Pancreas (tissue), 10 donors: ENCODE measurements at regions not wholly inside any gene's neighbourhood (a gene's known extent, or its start where the extent isn't known, plus 50 kb on each side); places are given as distances from the start of the nearest gene placed in this dataset.

ENCODE experiments used
- ATAC-seq, 4 donors: fragments of 200-7000 bp; cut with Tn5 transposase; one replicate each; pipeline versions ENCODE4 v1.8.0 to v1.9.1; 2020; ENCODE audit warnings: mild to moderate bottlenecking in 4 of 4, moderate library complexity in 4 of 4
- DNase-seq, 6 donors: peaks; one replicate each; pipeline ENCODE4 v3.0.0-alpha.2; 2020
- FAIRE-seq: peaks from 2 replicates; lab custom pipeline; 2012; peaks lifted over from hg19 to GRCh38; lab: Jason Lieb, UNC
- H3K27ac ChIP-seq, 4 donors: fragments of 200-600 bp; sonication (generic); 1 replicate in 3 of 4; 2 replicates in 1 of 4; pipeline versions ENCODE4 v1.5.0 to v1.8.0; 2020
- H3K27me3 ChIP-seq, 4 donors: fragments of 200-600 bp; one replicate each; pipeline ENCODE4 v1.8.0; 2021
- H3K36me3 ChIP-seq, 3 donors: fragments of 200-600 bp; sonication (generic) in 1 of 3; one replicate each; pipeline versions ENCODE4 v1.5.0 to v1.8.0; 2020 to 2021
- H3K4me1 ChIP-seq, 3 donors: fragments of 200-600 bp; one replicate each; pipeline ENCODE4 v1.8.0; 2021
- H3K4me3 ChIP-seq, 4 donors: fragments of 200-600 bp; sonication (generic) in 2 of 4; one replicate each; pipeline versions ENCODE4 v1.5.0 to v1.8.0; 2020 to 2021
- H3K9me3 ChIP-seq, 4 donors: fragments of 200-600 bp; one replicate each; pipeline ENCODE4 v1.8.0; 2021
- WGBS, 2 donors: extraction: QIAGEN DNeasy Blood & Tissue Kit; methylation state at CpG; one replicate each; pipeline ENCODE4 v1.1.7; 2013; 5-methylcytosine and 5-hydroxymethylcytosine counted together
- intact Hi-C, 3 donors: fragments of 100-400 bp; cut with DNase I; formaldehyde crosslinking; loops; one replicate each; pipeline versions ENCODE4 v1.11.1 to v1.14.2; 2022
- TF ChIP-seq, protein P1 (sequence below), 4 donors: fragments of 200-600 bp; sonication (generic) in 3 of 4; IDR thresholded peaks; one replicate each; pipeline versions ENCODE4 v1.5.0 to v1.8.0; 2021; ENCODE audit warnings: antibody characterized with exemption in 4 of 4
- donor health status: healthy with polysubstance abuse.
- donor health status: DM: no; HTN: no; CAD: no; lungs with moderate emphysema.
- donor health status: DM: no; HTN: no; CAD: no.
- donor health status: control.
- donor health status: control.
- donor health status: Bipolar disorder and iron deficiency.
- donor health status: DM: yes; HTN: yes; CAD: no.
- donor health status: DM: no; HTN: no; CAD: no.
- donor health status: DM: no; HTN: no; CAD: no.
- donor health status: DM: yes; HTN: yes; CAD: no.

DNA sequence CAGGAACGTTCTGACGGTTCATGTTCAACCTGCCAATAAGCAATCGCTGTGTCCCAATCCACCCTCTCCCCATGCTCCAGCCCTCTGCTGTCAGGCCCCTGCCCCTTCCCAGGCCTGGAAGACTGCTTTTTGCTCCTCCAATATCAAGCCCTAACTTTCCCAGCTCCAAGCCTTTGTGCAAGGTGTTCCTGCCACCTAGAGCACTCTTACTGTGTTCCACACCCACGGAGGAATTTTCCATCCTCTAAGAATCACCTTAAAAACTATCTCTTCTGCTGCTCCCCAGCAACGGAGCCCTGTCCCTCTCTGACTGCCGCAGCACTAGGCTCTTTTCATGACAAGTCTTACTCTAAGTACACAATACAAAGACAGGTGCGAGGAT lies 657.9 kb downstream of the AJAP1 start:
- no peak overlapping the region for H3K4me3 ChIP-seq
- no peaks in the 10 kb centered on the region for H3K36me3 ChIP-seq
- TF ChIP-seq, protein P1, sequence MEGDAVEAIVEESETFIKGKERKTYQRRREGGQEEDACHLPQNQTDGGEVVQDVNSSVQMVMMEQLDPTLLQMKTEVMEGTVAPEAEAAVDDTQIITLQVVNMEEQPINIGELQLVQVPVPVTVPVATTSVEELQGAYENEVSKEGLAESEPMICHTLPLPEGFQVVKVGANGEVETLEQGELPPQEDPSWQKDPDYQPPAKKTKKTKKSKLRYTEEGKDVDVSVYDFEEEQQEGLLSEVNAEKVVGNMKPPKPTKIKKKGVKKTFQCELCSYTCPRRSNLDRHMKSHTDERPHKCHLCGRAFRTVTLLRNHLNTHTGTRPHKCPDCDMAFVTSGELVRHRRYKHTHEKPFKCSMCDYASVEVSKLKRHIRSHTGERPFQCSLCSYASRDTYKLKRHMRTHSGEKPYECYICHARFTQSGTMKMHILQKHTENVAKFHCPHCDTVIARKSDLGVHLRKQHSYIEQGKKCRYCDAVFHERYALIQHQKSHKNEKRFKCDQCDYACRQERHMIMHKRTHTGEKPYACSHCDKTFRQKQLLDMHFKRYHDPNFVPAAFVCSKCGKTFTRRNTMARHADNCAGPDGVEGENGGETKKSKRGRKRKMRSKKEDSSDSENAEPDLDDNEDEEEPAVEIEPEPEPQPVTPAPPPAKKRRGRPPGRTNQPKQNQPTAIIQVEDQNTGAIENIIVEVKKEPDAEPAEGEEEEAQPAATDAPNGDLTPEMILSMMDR (IDR thresholded peaks at IDR 0.05), result no peak
- peaks cover 0 to under 1% (median 0%) of the 10 kb centered on the region in 4 donors for H3K27me3 ChIP-seq
- H3K27ac ChIP-seq, result no peak overlapping the region
- intact Hi-C loops, result no loop called here
- 55 to 73% methylated on average over 7 of the region's 7 CpGs for WGBS, 2 donors
- ATAC-seq, result no peak
- DNase-seq, result no peak
- no peaks in the 10 kb centered on the region for H3K4me1 ChIP-seq
- no peak for FAIRE-seq
- no peaks in the 10 kb centered on the region for H3K9me3 ChIP-seq

DNA sequence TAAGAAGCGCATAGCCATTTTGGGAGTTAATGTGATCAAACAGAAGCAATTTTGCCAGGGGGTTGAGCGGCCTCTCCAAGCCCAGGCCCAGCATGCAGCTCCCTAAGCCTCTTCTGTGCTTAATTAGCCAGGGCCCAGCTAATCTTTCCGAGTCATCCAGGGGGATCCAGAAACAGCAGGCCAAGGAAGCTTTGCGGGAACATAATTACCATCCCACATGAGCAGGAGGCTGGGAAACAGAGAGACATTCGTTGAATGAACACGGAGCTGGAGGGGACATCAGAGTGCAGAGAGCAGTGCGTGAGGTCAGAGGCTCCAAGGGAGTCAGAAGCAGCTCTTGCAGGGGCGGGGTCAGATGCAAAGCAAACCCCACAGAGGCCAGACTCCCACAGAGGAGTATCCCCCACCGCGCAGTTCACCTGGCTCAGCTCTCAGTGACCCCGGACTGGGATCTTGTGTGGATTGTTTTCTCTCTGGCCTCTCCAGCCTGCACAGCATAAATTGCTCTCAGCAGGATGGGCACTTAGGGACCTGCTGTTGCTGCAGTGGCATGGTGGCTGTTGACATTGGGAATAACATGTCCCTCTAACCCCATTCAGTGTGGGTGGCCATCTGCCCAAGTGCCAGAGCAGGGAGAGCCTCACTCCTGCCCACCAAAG lies 657.4 kb downstream of the AJAP1 start:
- FAIRE-seq (no peak), DNase-seq (no peak), ATAC-seq (no peak)
- no peaks in the 10 kb centered on the region for H3K27me3 ChIP-seq
- H3K9me3 ChIP-seq, result no peaks in the 10 kb centered on the region
- WGBS, 2 donors, result 48 to 55% methylated on average over 11 of the region's 11 CpGs
- no peaks in the 10 kb centered on the region for H3K4me1 ChIP-seq
- intact Hi-C loops, result no loop called here
- no peaks in the 10 kb centered on the region for H3K36me3 ChIP-seq
- H3K4me3 ChIP-seq, result no peak overlapping the region
- TF ChIP-seq, protein P1 (IDR thresholded peaks at IDR 0.05), result no peak
- H3K27ac ChIP-seq, result no peak overlapping the region

DNA sequence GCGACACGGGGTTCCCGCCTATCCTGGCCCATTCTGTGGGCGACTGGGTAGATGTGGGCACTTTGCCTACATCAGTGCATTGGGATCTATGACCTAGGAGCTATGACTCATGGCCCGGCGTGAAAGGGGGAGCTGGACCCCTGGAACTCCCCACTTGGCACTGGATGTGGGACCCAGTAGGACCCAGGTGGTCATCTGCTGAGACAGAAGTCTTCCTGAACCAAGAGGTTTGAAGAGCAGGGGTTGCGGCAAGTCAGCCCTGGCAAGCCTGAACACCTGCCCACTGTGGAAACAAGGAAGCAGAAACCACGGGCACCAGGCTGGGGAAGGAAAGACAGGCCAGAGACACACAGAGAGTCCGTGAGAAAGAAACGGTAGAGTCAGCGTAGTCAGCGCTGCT lies 656.7 kb downstream of the AJAP1 start:
- no peaks in the 10 kb centered on the region for H3K9me3 ChIP-seq
- WGBS, 2 donors, result 54 to 60% methylated on average over 12 of the region's 12 CpGs
- no peaks in the 10 kb centered on the region for H3K27me3 ChIP-seq
- H3K4me3 ChIP-seq, result no peak overlapping the region
- H3K36me3 ChIP-seq, result no peaks in the 10 kb centered on the region
- H3K27ac ChIP-seq, result no peak overlapping the region
- no peak for ATAC-seq
- H3K4me1 ChIP-seq, result no peaks in the 10 kb centered on the region
- no peak for FAIRE-seq
- DNase-seq, result no peak
- TF ChIP-seq, protein P1 (IDR thresholded peaks at IDR 0.05), result no peak
- intact Hi-C loops, result no loop called here

DNA sequence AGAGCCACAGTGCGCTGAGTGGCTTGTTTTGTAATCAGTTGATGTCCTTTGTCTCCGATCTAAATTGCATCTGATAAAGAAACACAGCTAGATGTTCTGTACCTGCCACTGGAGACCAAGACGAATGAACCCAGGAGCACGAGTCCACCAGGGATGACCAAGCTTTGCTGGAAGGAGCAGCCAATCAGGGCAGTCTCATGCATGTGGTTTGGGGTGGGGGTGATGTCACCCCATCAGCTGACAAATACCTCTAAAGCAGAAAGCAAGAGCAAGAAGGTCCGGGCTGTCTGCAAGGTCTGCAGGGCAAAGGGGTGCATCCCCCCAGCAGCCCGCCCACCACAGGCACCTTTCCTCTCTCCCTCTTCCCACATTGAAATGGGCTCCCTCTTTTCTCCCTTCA lies 653.8 kb downstream of the AJAP1 start:
- Histone ChIP-seq H3K36me3 (no peaks in the 10 kb centered on the region), H3K9me3 (no peaks in the 10 kb centered on the region), H3K4me1 (no peaks in the 10 kb centered on the region), H3K27me3 (no peaks in the 10 kb centered on the region), H3K27ac (no peak overlapping the region), H3K4me3 (no peak overlapping the region)
- intact Hi-C loops, result no loop called here
- TF ChIP-seq, protein P1 (IDR thresholded peaks at IDR 0.05), result no peak
- FAIRE-seq (no peak), ATAC-seq (no peak), DNase-seq (no peak)
- 47 to 59% methylated on average over 6 of the region's 6 CpGs for WGBS, 2 donors

DNA sequence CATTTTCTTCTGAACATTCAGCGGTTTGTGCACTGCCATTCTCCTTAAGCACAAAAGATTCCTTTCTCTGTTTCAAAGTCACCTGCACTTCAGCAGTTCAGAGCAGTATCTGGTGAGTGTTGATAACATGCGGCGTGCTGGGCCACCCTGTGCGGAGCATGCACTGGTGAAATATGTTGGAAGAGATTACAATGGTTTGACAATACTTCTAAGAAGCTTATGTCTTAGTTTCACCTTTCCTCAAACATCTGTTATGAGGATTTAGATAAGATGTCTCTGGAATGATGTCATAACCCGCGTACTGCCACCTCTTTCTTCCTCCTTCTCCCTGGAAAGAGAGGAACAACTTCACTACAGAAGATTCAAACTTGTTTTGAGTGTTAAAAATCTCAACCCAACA lies 650.3 kb downstream of the AJAP1 start:
- FAIRE-seq (no peak), ATAC-seq (no peak), DNase-seq (no peak)
- TF ChIP-seq, protein P1 (IDR thresholded peaks at IDR 0.05), result no peak
- no peak overlapping the region for H3K27ac ChIP-seq
- no peaks in the 10 kb centered on the region for H3K4me1 ChIP-seq
- WGBS, 2 donors, result 70 to 85% methylated on average over 6 of the region's 6 CpGs
- no peaks in the 10 kb centered on the region for H3K36me3 ChIP-seq
- H3K9me3 ChIP-seq, result no peaks in the 10 kb centered on the region
- peaks cover 0 to 3% (median 0%) of the 10 kb centered on the region in 4 donors for H3K27me3 ChIP-seq
- no peak overlapping the region for H3K4me3 ChIP-seq
- intact Hi-C loops, result no loop called here
